SKM-1 (cell line): ENCODE measurements at regions not wholly inside any gene's neighbourhood (a gene's known extent, or its start where the extent isn't known, plus 50 kb on each side); places are given as distances from the start of the nearest gene placed in this dataset.
A peak's percentile ranks its signal among the peaks of the same experiment; 100 is the strongest.
"Not testable (repeated sequence)": the region's sequence is repeated elsewhere in the genome, so short reads cannot be mapped to it uniquely, and the experiment has no call there.

Experiments
- DNase-seq: peaks from one replicate; lab custom pipeline; 2025; ENCODE audit not compliant: unreplicated experiment; lab: John Stamatoyannopoulos, UW

DNA sequence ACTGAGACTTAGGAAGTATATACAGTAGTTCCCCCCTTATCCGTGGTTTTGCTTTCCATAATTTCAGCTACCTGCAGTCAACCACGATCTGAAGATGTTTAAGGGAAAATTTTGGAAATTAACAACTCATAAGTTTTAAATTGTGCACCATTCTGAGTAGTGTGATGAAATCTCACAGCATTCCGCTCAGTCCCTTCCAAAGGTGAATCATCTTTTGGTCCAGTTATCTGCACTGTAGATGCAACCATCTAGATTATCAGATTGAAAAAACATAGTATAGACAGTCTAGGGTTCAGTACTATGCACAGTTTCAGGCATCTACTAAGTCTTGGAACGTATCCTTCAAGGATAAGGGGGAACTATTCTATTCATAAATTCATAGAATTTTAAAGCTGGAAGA lies 109.0 kb downstream of the ANXA3 start:
- no peak for DNase-seq

DNA sequence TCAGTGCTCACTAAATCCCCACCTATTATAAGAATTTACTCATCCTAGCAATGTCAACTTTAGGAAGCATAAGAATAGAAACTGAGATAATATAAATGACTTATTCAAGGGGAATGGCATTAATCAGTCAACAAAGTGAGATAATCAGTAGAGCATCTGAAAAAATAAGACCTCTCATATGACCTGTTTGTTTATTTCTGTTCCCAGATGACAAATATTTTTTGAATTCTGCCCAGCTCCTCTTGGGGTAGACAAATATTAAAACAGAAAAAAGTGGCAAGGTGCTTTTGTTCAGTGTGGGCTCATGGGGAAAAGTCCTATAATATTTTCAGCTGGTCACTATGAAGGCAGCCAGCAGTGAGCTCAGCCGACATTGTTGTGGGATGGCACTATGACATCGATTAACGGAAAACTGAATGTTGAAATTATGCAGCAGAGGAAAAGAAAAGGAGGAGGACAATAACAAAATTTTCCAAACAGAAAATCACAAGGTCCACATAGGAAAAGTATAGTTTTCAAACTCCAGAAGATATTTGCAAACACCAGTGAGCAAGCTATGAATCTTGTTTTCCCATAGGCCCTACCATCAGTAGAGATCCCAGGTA lies 109.6 kb downstream of the ANXA3 start:
- DNase-seq: no peak

DNA sequence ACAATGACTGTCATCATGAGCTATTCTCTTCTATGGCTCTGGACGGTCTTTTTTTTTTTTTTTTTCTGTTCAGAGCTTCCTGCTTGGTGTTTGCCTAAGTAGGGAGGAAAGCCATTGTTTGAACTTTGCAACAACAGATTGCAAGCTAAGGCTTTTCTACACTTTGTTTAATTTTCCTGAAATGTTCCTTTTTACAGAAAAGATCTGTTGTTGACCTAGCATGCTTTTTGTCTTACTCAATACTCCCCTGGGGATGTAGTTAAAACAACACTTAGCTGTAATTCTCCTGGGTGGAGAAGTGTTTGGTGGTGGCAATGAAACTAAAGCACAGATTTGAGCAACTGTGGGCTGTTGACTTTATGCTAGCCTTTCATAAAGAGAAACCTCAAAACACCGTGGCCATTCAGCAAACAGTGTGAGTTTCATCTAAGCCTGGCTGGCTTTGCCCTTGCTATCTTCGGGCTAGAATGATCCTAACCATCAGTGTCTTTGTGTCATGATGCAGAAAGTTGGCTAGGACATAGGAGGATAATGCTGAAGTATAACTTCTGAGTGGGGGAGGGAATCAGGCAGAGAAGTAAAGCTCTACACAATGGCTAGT lies 110.5 kb downstream of the ANXA3 start:
- DNase-seq: no peak

- no peak for DNase-seq
Measured at GRCh38 chr4:78662658-78663057, 111.1 kb downstream of the ANXA3 start.

GRCh38 chr4:78664296-78664695 lies 111.9 kb upstream of the BMP2K start:
- DNase-seq: not testable (repeated sequence)

DNA sequence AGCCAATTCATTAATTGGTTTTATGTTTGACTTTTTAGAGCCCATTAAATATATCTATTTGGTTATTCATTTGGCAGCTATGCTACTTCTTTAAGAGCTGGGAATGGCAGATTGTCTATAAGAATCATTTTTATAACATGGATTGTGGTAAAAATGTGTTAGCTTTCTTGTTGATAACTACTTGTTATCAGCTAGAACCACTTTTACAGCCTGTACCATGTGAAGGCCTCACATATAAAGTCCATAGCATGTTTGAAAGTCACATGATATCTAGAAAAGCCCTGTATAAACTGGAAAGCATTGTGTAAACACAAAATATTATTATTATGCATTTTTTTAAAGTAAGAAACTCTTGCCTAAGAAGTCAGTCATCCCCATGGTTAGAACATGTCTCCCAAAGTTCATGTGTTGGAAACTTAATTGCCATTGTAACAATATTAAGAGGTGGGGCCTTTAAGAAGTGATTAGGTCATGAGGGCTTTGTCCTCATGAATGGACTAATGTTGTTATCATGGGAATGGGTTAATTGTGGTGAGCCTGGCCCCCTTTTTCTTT lies 110.9 kb upstream of the BMP2K start:
- no peak for DNase-seq

GRCh38 chr4:78666830-78667258 lies 109.3 kb upstream of the BMP2K start:
- peak; percentile 55 for DNase-seq

DNA sequence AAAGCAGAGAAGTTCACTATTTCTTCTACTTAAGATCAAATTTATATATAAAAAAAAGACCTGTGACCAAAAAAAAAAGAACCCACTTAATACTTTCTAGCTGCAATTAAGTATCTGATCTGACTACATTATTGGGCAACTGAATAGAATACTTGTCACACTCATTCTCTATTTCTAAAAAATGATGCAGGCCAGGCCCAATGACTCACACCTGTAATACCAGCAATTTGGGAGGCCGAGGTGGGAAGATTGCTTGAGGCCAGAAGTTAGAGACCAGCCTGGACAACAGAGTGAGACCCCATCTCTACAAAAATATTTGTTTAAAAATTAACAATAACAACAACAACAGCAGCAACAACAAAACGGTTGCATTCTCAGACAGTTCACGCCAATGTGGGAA lies 108.8 kb upstream of the BMP2K start:
- no peak for DNase-seq

GRCh38 chr4:78667764-78668163 lies 108.4 kb upstream of the BMP2K start:
- DNase-seq: no peak

GRCh38 chr4:78669453-78669852 lies 106.7 kb upstream of the BMP2K start:
- DNase-seq: no peak

GRCh38 chr4:78671903-78672815 lies 104.0 kb upstream of the BMP2K start:
- DNase-seq: no peak

DNA sequence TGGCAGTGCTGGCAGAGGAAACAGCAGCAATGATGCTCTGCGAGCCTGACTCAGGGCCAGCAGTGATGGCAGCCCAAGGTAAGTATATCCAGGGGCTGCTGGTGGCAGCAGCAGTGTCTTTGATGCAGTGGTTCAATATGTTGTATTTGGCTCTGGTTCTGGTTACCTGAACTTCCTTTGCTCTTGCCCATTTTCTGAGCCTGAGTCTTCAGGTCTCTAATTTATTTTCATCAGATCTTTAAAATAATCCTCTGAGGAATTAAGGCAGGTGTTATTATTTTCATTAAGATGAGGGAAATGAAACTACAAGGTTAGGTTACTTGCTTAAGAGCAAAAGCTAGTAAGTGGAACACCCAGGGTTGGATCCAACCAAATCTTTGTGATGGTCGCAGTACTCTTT lies 102.8 kb upstream of the BMP2K start:
- no peak for DNase-seq

DNA sequence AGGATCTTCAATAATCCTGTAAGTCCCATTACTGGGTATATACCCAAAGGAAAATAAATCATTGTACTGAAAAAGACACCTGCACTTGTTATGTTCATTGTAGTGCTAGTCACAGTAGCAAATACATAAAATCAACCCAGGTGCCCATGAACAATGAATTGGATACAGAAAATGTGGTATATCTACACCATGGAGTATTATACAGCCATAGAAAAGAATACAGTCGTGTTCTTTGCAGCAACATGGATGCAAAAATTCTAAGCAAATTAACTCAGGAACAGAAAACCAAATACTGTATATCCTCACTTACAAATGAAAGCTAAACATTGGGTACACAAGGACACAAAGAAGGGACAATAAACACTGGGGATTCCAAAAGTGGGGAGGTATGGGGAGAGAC lies 100.8 kb upstream of the BMP2K start:
- DNase-seq: no peak

- DNase-seq: no peak
Measured at GRCh38 chr4:78682070-78682469, 94.1 kb upstream of the BMP2K start.

GRCh38 chr4:78683352-78683751 lies 92.8 kb upstream of the BMP2K start:
- DNase-seq: no peak

- no peak for DNase-seq
Measured at GRCh38 chr4:78684325-78685079, 91.6 kb upstream of the BMP2K start.

- DNase-seq: no peak
Measured at GRCh38 chr4:78687818-78688217, 88.3 kb upstream of the BMP2K start.

- no peak for DNase-seq
Measured at GRCh38 chr4:78688366-78688765, 87.8 kb upstream of the BMP2K start.

GRCh38 chr4:78689261-78689660 lies 86.9 kb upstream of the BMP2K start:
- DNase-seq: no peak

DNA sequence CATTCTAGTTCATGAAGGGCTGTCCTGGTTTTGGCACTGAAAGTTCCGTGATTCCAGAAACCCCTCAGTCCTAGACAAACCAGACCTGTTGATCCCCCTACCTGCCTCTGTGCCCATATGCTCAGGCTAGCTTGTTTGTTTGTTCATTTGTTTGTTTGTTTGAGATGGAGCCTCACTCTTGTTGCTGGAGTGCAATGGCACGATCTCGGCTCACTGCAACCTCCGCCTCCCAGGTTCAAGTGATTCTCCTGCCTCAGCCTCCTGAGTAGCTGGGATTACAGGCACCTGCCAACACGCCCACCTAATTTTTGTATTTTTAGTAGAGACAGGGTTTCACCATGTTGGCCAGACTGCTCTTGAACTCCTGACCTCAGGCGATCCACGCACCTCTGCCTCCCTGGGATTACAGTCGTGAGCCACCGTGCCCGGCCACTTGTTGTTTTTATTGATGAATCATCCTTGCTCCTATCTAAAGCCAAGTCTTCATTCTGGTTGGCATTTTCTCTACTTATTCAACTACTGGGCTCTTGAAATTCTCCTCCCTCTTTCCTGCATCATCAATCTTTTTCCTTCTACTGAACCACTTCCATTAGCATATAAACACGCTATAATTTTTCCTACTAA lies 86.3 kb upstream of the BMP2K start:
- DNase-seq: no peak

DNA sequence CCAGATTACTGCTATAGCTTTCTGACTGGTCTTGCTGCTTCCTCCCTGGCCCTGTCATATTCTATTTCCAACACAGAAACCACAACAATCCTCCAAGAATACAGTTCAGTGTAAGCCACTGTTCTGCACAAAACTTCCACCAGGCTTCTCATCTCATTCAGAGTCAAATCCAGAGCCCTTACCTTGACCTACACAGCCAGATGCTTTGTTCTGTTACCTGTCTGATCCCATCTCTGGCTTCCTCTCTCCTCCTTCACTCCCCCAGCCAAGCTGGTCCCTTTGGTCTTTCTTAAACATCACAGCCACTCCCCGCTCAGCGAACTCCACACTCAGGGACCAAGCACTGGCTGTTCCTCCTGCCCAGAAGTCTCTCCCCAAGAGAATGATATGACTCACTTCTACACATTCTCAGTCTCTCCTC lies 84.8 kb upstream of the BMP2K start:
- DNase-seq: no peak
